GM12875 (cell line): ENCODE measurements at regions not wholly inside any gene's neighbourhood (a gene's known extent, or its start where the extent isn't known, plus 50 kb on each side); places are given as distances from the start of the nearest gene placed in this dataset.

Experiments
- H3K4me3 ChIP-seq: one replicate; pipeline ENCODE4 v1.5.1; 2011; ENCODE audit warnings: low read depth, low read length, control low read depth
- CTCF ChIP-seq: IDR thresholded peaks from 2 replicates; pipeline ENCODE4 v1.5.1; 2011; ENCODE audit warnings: low read depth, mild to moderate bottlenecking, control low read depth, inconsistent platforms, low read length, moderate library complexity, borderline replicate concordance; ENCODE audit not compliant: insufficient read depth

- TF ChIP-seq CTCF: no peak
- H3K4me3 ChIP-seq: no peak overlapping the region
These were observed 322.8 kb upstream of the TANK start for GRCh38 chr2:160837416-160837815.

GRCh38 chr2:160838147-160838546 is 322.1 kb upstream of the TANK start:
- TF ChIP-seq CTCF: no peak
- no peak overlapping the region for H3K4me3 ChIP-seq

GRCh38 chr2:160838691-160839090 is 321.5 kb upstream of the TANK start:
- TF ChIP-seq CTCF: no peak

GRCh38 chr2:160842286-160842685 is 317.9 kb upstream of the TANK start:
- no peak for TF ChIP-seq CTCF

More at GRCh38 chr2:160838691-160839090, 321.5 kb upstream of the TANK start:
- no peak overlapping the region for H3K4me3 ChIP-seq

GRCh38 chr2:160859096-160859495 is 301.1 kb upstream of the TANK start:
- H3K4me3 ChIP-seq: no peak overlapping the region
- no peak for TF ChIP-seq CTCF

More at GRCh38 chr2:160842286-160842685, 317.9 kb upstream of the TANK start:
- no peak overlapping the region for H3K4me3 ChIP-seq

- no peak overlapping the region for H3K4me3 ChIP-seq
- no peak for TF ChIP-seq CTCF
These were observed 298.0 kb upstream of the TANK start for GRCh38 chr2:160862226-160862625.

- no peak overlapping the region for H3K4me3 ChIP-seq
- TF ChIP-seq CTCF: no peak
These were observed 291.3 kb upstream of the TANK start for GRCh38 chr2:160868891-160869290.
